ENCODE measurements at regions not wholly inside any gene's neighbourhood (a gene's known extent, or its start where the extent isn't known, plus 50 kb on each side); places are given as distances from the start of the nearest gene placed in this dataset.

DNA sequence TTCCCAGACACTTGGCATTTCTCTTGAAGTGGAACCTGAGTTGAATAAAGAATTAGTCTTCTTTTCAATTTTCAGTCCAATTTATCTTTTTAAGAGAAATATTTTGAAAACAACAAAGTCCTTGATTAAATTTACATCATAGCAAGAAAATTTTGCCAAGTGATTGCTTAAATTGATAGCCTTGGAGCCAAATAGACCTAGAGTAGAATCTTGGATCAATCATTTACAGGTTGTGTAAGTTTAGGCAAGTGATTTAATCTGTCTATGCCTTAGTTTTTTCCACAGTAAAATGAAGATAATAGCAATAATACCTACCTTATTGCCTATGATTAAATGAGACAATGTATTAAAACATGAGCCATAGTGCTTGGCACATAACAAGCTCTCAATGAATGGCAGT lies 113.9 kb downstream of the LHX9 start:
- TF ChIP-seq, protein P1, sequence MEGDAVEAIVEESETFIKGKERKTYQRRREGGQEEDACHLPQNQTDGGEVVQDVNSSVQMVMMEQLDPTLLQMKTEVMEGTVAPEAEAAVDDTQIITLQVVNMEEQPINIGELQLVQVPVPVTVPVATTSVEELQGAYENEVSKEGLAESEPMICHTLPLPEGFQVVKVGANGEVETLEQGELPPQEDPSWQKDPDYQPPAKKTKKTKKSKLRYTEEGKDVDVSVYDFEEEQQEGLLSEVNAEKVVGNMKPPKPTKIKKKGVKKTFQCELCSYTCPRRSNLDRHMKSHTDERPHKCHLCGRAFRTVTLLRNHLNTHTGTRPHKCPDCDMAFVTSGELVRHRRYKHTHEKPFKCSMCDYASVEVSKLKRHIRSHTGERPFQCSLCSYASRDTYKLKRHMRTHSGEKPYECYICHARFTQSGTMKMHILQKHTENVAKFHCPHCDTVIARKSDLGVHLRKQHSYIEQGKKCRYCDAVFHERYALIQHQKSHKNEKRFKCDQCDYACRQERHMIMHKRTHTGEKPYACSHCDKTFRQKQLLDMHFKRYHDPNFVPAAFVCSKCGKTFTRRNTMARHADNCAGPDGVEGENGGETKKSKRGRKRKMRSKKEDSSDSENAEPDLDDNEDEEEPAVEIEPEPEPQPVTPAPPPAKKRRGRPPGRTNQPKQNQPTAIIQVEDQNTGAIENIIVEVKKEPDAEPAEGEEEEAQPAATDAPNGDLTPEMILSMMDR (IDR thresholded peaks at IDR 0.05): no peak
- no peak for TF ChIP-seq POLR2A (IDR thresholded peaks at IDR 0.05)

All from lower leg skin (tissue), 3 donors.